Endothelial cell of umbilical vein (primary cell): ENCODE measurements at regions not wholly inside any gene's neighbourhood (a gene's known extent, or its start where the extent isn't known, plus 50 kb on each side); places are given as distances from the start of the nearest gene placed in this dataset.

Source experiments
- BruUV-seq: library from RNA; stranded (reverse); fragments of 400-500 nt; replicated peaks from 2 replicates; lab custom pipeline; 2021; lab: Mats Ljungman, UMichigan
- CTCF ChIA-PET: fragments of 300-600, 350-600 bp; sonication (Branson Sonifier 250); formaldehyde crosslinking; loops from one replicate; lab custom pipeline; 2021; ENCODE audit warnings: antibody characterized with exemption, inconsistent platforms; lab: Charles Lee
- POLR2A ChIA-PET: fragments of 300-600, 350-600 bp; sonication (Branson Sonifier 250); formaldehyde crosslinking; loops from one replicate; lab custom pipeline; 2021; ENCODE audit warnings: antibody characterized with exemption, inconsistent platforms; lab: Charles Lee
- DNase-seq: peaks from one replicate; pipeline ENCODE4 v3.0.0-alpha.2; 2011; ENCODE audit warnings: low read depth, low spot score
- FAIRE-seq: peaks from 2 replicates; lab custom pipeline; 2011; peaks lifted over from hg19 to GRCh38; lab: Jason Lieb, UNC
- H2AFZ ChIP-seq: 2 replicates; pipeline ENCODE4 v1.6.0; 2012; ENCODE audit warnings: low read depth, low read length, control low read depth, inconsistent platforms
- H3K27ac ChIP-seq: 2 replicates; pipeline ENCODE4 v1.5.1; 2011; ENCODE audit warnings: low read depth, mild to moderate bottlenecking, control low read depth, low read length, moderate library complexity; ENCODE audit not compliant: insufficient read depth
- H3K27me3 ChIP-seq, 2 experiments: 2 replicates each; pipeline versions ENCODE4 v1.6.0 to v1.6.1; 2011; ENCODE audit warnings: low read length in 2 of 2, mixed read lengths in 1 of 2; ENCODE audit not compliant: control insufficient read depth in 2 of 2, insufficient read depth in 2 of 2
- H3K36me3 ChIP-seq, 2 experiments: 2 replicates in 1 of 2; 3 replicates in 1 of 2; pipeline ENCODE4 v1.5.1; 2011; ENCODE audit warnings: low read length in 2 of 2, mild to moderate bottlenecking in 1 of 2, moderate library complexity in 1 of 2; ENCODE audit not compliant: control insufficient read depth in 2 of 2, insufficient read depth in 2 of 2; ENCODE audit errors: extremely low read depth in 1 of 2
- H3K4me1 ChIP-seq: 3 replicates; pipeline ENCODE4 v1.5.1; 2011; ENCODE audit warnings: mild to moderate bottlenecking, low read length; ENCODE audit not compliant: control insufficient read depth, insufficient read depth; ENCODE audit errors: extremely low read depth
- H3K4me2 ChIP-seq: 2 replicates; pipeline ENCODE4 v1.6.1; 2011; ENCODE audit warnings: low read length, control low read depth, mixed read lengths; ENCODE audit not compliant: insufficient read depth
- H3K4me3 ChIP-seq, 3 experiments: fragments of 200-600 bp in 1 of 3; sonication (generic), shearing (Covaris generic) in 1 of 3; replicated peaks in 1 of 3; 2 replicates each; pipeline ENCODE4 v1.5.1; 2011 to 2016; ENCODE audit warnings: control low read depth in 3 of 3, low read length in 3 of 3, mild to moderate bottlenecking in 2 of 3, inconsistent platforms in 1 of 3, low read depth in 1 of 3, moderate library complexity in 1 of 3; ENCODE audit not compliant: insufficient read depth in 1 of 3
- H3K79me2 ChIP-seq: 2 replicates; pipeline ENCODE4 v1.6.0; 2012; ENCODE audit warnings: low read length, inconsistent platforms; ENCODE audit not compliant: control insufficient read depth, insufficient read depth
- H3K9ac ChIP-seq: replicated peaks from 2 replicates; pipeline ENCODE3; 2011; ENCODE audit warnings: low read length, control low read depth; ENCODE audit not compliant: insufficient read depth; ENCODE audit errors: extremely low read depth
- H3K9me1 ChIP-seq: replicated peaks from 3 replicates; pipeline ENCODE4 v1.6.0; 2011; ENCODE audit warnings: mild to moderate bottlenecking, low read length; ENCODE audit not compliant: control insufficient read depth, insufficient read depth; ENCODE audit errors: extremely low read depth
- H3K9me3 ChIP-seq: replicated peaks from 2 replicates; pipeline ENCODE4 v1.5.1; 2012; ENCODE audit warnings: low read length, inconsistent platforms; ENCODE audit not compliant: control insufficient read depth, insufficient read depth
- H4K20me1 ChIP-seq: replicated peaks from 2 replicates; pipeline ENCODE3; 2011; ENCODE audit warnings: mild to moderate bottlenecking, low read length; ENCODE audit not compliant: control insufficient read depth, insufficient read depth; ENCODE audit errors: extremely low read depth
- GATA2 ChIP-seq: IDR thresholded peaks from 2 replicates; pipeline ENCODE4 v1.7.0; 2011; ENCODE audit warnings: low read depth, mild to moderate bottlenecking, moderate library complexity, mixed read lengths, low read length; ENCODE audit not compliant: insufficient read length, insufficient read depth
- JUN ChIP-seq: IDR thresholded peaks from 2 replicates; pipeline ENCODE4 v1.6.1; 2011; ENCODE audit warnings: borderline replicate concordance, low read depth; ENCODE audit not compliant: insufficient read length, insufficient read depth
- POLR2A ChIP-seq: IDR thresholded peaks from 2 replicates; pipeline ENCODE4 v1.6.1; 2012; ENCODE audit warnings: low read depth, mild to moderate bottlenecking, control low read depth, low read length
- dilution Hi-C: fragments of 300-500 bp; cut with MboI; formaldehyde crosslinking; loops from one replicate; pipeline ENCODE4 v1.15.0; 2019; ENCODE audit warnings: low sequenced_read_pairs; ENCODE audit not compliant: extremely low pct_ligation_motif_present
- intact Hi-C: fragments of 100-400 bp; cut with micrococcal nuclease; formaldehyde crosslinking; loops from one replicate; pipeline ENCODE4 v1.10.0; 2022
- TF ChIP-seq, protein P1 (sequence below): IDR thresholded peaks from 2 replicates; pipeline ENCODE4 v1.6.1; 2011; ENCODE audit not compliant: insufficient read depth, insufficient read length

DNA sequence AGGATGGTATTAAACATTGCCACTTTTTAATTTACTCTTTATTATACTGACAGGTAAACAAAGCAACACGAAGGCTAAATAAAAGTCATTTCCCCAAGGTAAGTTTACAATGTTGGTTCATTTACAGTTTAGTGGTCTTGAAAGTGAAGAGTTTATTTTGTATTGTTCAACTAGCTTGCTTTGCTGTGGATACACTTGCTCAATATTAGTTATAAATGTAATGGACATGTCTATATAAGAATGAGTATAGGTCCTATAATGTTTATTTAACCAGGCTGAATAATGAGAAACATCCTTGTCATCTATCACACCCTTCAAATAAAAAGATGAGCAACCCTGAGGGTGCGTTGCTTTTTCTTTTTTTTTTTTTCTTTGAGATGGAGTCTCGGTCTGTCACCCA is 1129.4 kb downstream of the TSN start:
- no peak overlapping the region for H2AFZ ChIP-seq
- no peak for DNase-seq
- no peak for FAIRE-seq
- no peaks in the 10 kb centered on the region for H3K9me1 ChIP-seq
- POLR2A ChIA-PET: no interaction called here
- intact Hi-C loops: no loop called here
- no peaks in the 10 kb centered on the region for H3K36me3 ChIP-seq
- H3K27ac ChIP-seq: no peak overlapping the region
- BruUV-seq: no TSS peak
- no peaks in the 10 kb centered on the region for H4K20me1 ChIP-seq
- no peak overlapping the region for H3K4me2 ChIP-seq
- H3K27me3 ChIP-seq: no peaks in the 10 kb centered on the region
- no peaks in the 10 kb centered on the region for H3K4me1 ChIP-seq
- no peak overlapping the region for H3K4me3 ChIP-seq
- TF ChIP-seq, protein P1, sequence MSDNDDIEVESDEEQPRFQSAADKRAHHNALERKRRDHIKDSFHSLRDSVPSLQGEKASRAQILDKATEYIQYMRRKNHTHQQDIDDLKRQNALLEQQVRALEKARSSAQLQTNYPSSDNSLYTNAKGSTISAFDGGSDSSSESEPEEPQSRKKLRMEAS: no peak
- no peak for TF ChIP-seq POLR2A
- no peak overlapping the region for H3K9ac ChIP-seq
- CTCF ChIA-PET: no interaction called here
- dilution Hi-C loops: no loop called here
- no peaks in the 10 kb centered on the region for H3K79me2 ChIP-seq
- H3K9me3 ChIP-seq: no peaks in the 10 kb centered on the region

DNA sequence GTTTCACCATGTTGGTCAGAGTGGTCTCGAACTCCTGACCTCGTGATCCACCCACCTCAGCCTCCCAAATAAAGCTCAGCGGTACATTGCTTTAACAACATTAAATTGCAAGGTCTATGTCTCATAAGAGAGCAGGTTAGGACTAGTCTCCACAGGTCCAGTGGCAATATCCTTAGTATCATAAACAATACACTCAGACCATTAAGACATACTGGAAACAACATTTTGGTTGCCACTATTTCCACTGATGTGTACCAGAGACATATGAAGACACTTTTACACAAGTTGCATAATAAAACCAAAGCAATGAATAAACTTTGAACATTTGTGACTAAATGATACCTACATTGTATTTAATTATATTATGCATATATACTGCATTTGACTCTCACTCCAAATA is 1130.0 kb downstream of the TSN start:
- BruUV-seq: no TSS peak
- H3K9me1 ChIP-seq: no peaks in the 10 kb centered on the region
- H3K27me3 ChIP-seq: no peaks in the 10 kb centered on the region
- no peaks in the 10 kb centered on the region for H3K36me3 ChIP-seq
- no peak for FAIRE-seq
- dilution Hi-C loops: no loop called here
- H4K20me1 ChIP-seq: no peaks in the 10 kb centered on the region
- H3K27ac ChIP-seq: no peak overlapping the region
- intact Hi-C loops: no loop called here
- no peak overlapping the region for H3K4me2 ChIP-seq
- TF ChIP-seq JUN (no peak), GATA2 (no peak)
- H3K9ac ChIP-seq: no peak overlapping the region
- no peaks in the 10 kb centered on the region for H3K9me3 ChIP-seq
- ChIA-PET POLR2A (no interaction called here), CTCF (interaction anchor here (1.0 kb wide), 1 partner anchor 9 kb away, joined by 3 read pairs; no protein-coding TSS in a partner anchor)
- H3K79me2 ChIP-seq: no peaks in the 10 kb centered on the region
- H3K4me1 ChIP-seq: no peaks in the 10 kb centered on the region
- no peak overlapping the region for H3K4me3 ChIP-seq
- H2AFZ ChIP-seq: no peak overlapping the region
- no peak for DNase-seq
